ENCODE measurements at regions not wholly inside any gene's neighbourhood (a gene's known extent, or its start where the extent isn't known, plus 50 kb on each side); places are given as distances from the start of the nearest gene placed in this dataset.

- TF ChIP-seq, protein P1, sequence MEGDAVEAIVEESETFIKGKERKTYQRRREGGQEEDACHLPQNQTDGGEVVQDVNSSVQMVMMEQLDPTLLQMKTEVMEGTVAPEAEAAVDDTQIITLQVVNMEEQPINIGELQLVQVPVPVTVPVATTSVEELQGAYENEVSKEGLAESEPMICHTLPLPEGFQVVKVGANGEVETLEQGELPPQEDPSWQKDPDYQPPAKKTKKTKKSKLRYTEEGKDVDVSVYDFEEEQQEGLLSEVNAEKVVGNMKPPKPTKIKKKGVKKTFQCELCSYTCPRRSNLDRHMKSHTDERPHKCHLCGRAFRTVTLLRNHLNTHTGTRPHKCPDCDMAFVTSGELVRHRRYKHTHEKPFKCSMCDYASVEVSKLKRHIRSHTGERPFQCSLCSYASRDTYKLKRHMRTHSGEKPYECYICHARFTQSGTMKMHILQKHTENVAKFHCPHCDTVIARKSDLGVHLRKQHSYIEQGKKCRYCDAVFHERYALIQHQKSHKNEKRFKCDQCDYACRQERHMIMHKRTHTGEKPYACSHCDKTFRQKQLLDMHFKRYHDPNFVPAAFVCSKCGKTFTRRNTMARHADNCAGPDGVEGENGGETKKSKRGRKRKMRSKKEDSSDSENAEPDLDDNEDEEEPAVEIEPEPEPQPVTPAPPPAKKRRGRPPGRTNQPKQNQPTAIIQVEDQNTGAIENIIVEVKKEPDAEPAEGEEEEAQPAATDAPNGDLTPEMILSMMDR (IDR thresholded peaks at IDR 0.05): no peak
- TF ChIP-seq POLR2A (IDR thresholded peaks at IDR 0.05): no peak
Measured at GRCh38 chr10:4063717-4064116, 278.7 kb upstream of the KLF6 start.

All from testis (tissue), 2 donors.